Fibroblast of pulmonary artery (primary cell): ENCODE measurements at regions not wholly inside any gene's neighbourhood (a gene's known extent, or its start where the extent isn't known, plus 50 kb on each side); places are given as distances from the start of the nearest gene placed in this dataset.
"Not testable (repeated sequence)": the region's sequence is repeated elsewhere in the genome, so short reads cannot be mapped to it uniquely, and the experiment has no call there.

ENCODE experiments used
- DNase-seq: peaks from one replicate; pipeline ENCODE4 v3.0.0-alpha.2; 2010; ENCODE audit warnings: low read depth
- H3K4me3 ChIP-seq: replicated peaks from 2 replicates; pipeline ENCODE4 v1.5.1; 2011; ENCODE audit warnings: low read depth, mild to moderate bottlenecking, control low read depth, low read length, moderate library complexity
- TF ChIP-seq, protein P1 (sequence below): IDR thresholded peaks from 2 replicates; pipeline ENCODE4 v1.5.1; 2011; ENCODE audit warnings: mild to moderate bottlenecking, control low read depth, low read length, inconsistent platforms; ENCODE audit errors: missing control alignments

- no peak overlapping the region for H3K4me3 ChIP-seq
- no peak for DNase-seq
- TF ChIP-seq, protein P1, sequence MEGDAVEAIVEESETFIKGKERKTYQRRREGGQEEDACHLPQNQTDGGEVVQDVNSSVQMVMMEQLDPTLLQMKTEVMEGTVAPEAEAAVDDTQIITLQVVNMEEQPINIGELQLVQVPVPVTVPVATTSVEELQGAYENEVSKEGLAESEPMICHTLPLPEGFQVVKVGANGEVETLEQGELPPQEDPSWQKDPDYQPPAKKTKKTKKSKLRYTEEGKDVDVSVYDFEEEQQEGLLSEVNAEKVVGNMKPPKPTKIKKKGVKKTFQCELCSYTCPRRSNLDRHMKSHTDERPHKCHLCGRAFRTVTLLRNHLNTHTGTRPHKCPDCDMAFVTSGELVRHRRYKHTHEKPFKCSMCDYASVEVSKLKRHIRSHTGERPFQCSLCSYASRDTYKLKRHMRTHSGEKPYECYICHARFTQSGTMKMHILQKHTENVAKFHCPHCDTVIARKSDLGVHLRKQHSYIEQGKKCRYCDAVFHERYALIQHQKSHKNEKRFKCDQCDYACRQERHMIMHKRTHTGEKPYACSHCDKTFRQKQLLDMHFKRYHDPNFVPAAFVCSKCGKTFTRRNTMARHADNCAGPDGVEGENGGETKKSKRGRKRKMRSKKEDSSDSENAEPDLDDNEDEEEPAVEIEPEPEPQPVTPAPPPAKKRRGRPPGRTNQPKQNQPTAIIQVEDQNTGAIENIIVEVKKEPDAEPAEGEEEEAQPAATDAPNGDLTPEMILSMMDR = no peak
Observed at GRCh38 chr11:57888386-57888785, 126.8 kb downstream of the CTNND1 start.

DNA sequence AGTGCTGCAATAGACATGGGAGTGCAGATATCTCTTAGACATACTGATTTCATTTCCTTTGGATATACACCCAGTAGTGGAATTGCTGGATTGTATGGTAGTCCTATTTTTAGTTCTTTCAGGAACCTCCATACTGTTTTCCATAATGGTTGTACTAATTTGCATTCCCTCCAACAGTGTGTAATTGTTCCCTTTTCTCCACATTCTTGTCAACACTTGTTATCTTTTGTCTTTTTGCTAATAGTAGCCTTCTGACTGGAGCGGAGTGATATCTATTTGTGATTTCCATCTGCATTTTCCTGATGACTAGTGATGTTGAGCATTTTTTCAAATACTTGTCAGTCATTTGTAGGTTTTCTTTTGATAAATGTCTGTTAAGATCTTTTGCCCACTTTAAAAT, 128.9 kb downstream of the CTNND1 start:
- DNase-seq = no peak
- no peak overlapping the region for H3K4me3 ChIP-seq
- TF ChIP-seq, protein P1 = no peak

DNA sequence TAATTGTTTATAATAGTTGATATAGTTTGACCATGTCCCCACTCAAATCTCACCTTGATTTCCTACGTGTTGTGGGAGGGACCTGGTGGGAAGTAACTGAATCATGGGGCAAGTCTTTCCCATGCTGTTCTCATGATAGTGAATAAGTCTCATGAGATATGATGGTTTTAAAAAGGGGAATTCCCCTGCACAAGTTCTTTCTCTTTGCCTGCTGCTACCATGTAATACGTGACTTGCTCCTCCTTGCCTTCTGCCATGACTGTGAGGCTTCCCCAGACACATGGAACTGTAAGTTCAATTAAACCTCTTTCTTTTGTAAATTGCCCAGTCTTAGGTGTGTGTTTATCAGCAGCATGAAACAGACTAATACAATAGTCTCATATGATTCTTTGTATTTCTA, 130.5 kb upstream of the OR9Q1 start:
- not testable (repeated sequence) for H3K4me3 ChIP-seq, DNase-seq

- DNase-seq = no peak
- no peak overlapping the region for H3K4me3 ChIP-seq
- TF ChIP-seq, protein P1 = no peak
Observed at GRCh38 chr11:57896361-57897145, 127.1 kb upstream of the OR9Q1 start.

DNA sequence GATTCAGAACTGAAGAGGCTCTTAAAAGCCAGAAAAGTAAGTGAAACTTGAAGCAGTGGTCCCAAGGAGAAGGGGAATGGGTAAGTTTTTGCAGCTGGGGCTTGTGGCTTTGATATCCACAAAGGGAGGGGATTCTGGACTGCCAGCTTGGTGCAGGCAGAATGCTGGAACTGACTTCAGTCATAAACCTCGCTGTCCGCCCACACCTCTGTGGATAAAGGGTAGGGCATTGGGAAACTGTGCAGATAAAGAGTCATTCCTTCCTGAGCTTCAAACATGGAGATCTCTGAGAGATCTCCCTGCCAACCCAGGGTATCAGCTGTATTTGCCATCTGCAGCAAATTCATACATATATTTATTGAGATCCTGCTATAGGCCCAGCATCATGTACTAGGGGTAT, 124.3 kb upstream of the OR9Q1 start:
- DNase-seq = no peak
- TF ChIP-seq, protein P1 = no peak
- H3K4me3 ChIP-seq = no peak overlapping the region

DNA sequence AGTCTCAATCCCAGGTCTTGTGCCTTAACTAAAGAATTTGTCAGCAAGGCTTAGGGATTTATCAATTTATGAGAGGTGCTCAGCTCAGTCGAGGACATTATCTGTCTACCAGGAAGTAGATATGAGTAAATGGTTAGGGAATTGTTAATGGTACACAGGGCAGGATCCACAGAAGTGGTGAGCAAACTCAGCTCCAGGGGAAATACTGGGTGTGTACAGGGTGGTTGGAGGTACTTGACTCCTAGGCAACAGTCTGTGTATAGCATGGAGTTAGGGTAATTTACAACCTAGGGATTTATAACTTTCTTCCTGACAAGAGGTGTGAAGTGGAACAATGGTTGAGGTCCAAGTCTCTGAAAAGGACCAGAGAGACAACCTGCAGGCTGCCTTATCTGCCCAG, 123.4 kb upstream of the OR9Q1 start:
- no peak overlapping the region for H3K4me3 ChIP-seq

GRCh38 chr11:57901278-57901677, 122.4 kb upstream of the OR9Q1 start:
- no peak for DNase-seq
- TF ChIP-seq, protein P1 = no peak
- H3K4me3 ChIP-seq = no peak overlapping the region

More for the DNA sequence above, 123.4 kb upstream of the OR9Q1 start:
- DNase-seq = no peak
- TF ChIP-seq, protein P1 = no peak
